NB4 (cell line): ENCODE measurements at regions not wholly inside any gene's neighbourhood (a gene's known extent, or its start where the extent isn't known, plus 50 kb on each side); places are given as distances from the start of the nearest gene placed in this dataset.
"Not testable (repeated sequence)": the region's sequence is repeated elsewhere in the genome, so short reads cannot be mapped to it uniquely, and the experiment has no call there.

ENCODE experiments used
- DNase-seq: peaks from one replicate; pipeline ENCODE4 v3.0.0; 2010; ENCODE audit warnings: low read depth
- H3K4me3 ChIP-seq: one replicate; pipeline ENCODE4 v1.5.1; 2011; ENCODE audit warnings: mild to moderate bottlenecking, low read depth, low read length, moderate library complexity
- MYC ChIP-seq: IDR thresholded peaks from 2 replicates; pipeline ENCODE4 v1.6.1; 2011; ENCODE audit warnings: low read depth, low read length
- POLR2A ChIP-seq: IDR thresholded peaks from 2 replicates; pipeline ENCODE4 v1.6.1; 2011; ENCODE audit warnings: mild to moderate bottlenecking; ENCODE audit not compliant: insufficient read length; ENCODE audit errors: extremely low read depth
- TF ChIP-seq, protein P1 (sequence below): IDR thresholded peaks from 2 replicates; pipeline ENCODE4 v1.6.1; 2011; ENCODE audit warnings: low read depth, low read length
- TF ChIP-seq, protein P2 (sequence below): IDR thresholded peaks from one replicate; pipeline ENCODE4 v1.5.1; 2012; ENCODE audit warnings: low read depth, low read length

DNA sequence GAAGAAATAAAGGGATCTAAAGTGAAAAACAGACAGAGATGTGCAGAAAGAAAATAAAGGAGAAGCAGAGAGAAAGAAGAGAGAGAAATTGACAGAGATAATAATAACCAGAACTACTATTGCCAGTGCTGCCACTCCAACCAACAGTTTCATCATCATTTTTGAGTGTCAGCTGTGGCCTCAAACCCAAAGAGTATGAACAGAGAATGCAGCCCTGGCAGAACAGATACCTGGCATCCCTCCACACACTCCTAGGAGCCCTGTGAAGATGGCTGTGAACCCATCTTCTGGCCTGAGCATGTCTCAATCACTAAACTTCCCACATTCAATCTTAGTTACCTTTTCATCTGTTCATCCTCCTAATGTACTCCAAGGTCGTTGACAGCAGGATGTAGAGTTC is 385.8 kb upstream of the NFIA start:
- TF ChIP-seq, protein P1, sequence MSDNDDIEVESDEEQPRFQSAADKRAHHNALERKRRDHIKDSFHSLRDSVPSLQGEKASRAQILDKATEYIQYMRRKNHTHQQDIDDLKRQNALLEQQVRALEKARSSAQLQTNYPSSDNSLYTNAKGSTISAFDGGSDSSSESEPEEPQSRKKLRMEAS, result no peak
- TF ChIP-seq POLR2A (no peak), MYC (no peak)
- TF ChIP-seq, protein P2, sequence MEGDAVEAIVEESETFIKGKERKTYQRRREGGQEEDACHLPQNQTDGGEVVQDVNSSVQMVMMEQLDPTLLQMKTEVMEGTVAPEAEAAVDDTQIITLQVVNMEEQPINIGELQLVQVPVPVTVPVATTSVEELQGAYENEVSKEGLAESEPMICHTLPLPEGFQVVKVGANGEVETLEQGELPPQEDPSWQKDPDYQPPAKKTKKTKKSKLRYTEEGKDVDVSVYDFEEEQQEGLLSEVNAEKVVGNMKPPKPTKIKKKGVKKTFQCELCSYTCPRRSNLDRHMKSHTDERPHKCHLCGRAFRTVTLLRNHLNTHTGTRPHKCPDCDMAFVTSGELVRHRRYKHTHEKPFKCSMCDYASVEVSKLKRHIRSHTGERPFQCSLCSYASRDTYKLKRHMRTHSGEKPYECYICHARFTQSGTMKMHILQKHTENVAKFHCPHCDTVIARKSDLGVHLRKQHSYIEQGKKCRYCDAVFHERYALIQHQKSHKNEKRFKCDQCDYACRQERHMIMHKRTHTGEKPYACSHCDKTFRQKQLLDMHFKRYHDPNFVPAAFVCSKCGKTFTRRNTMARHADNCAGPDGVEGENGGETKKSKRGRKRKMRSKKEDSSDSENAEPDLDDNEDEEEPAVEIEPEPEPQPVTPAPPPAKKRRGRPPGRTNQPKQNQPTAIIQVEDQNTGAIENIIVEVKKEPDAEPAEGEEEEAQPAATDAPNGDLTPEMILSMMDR, result no peak
- no peak overlapping the region for H3K4me3 ChIP-seq
- no peak for DNase-seq

GRCh38 chr1:60695716-60696171 is 386.6 kb upstream of the NFIA start:
- DNase-seq, result no peak
- TF ChIP-seq POLR2A (no peak), MYC (no peak)
- TF ChIP-seq, protein P1, result no peak
- TF ChIP-seq, protein P2, result no peak

GRCh38 chr1:60694980-60695379 is 387.4 kb upstream of the NFIA start:
- DNase-seq, result no peak
- H3K4me3 ChIP-seq, result no peak overlapping the region
- TF ChIP-seq, protein P2, result no peak
- TF ChIP-seq POLR2A, result no peak
- TF ChIP-seq, protein P1, result no peak
- TF ChIP-seq MYC, result no peak

More at GRCh38 chr1:60695716-60696171, 386.6 kb upstream of the NFIA start:
- no peak overlapping the region for H3K4me3 ChIP-seq

DNA sequence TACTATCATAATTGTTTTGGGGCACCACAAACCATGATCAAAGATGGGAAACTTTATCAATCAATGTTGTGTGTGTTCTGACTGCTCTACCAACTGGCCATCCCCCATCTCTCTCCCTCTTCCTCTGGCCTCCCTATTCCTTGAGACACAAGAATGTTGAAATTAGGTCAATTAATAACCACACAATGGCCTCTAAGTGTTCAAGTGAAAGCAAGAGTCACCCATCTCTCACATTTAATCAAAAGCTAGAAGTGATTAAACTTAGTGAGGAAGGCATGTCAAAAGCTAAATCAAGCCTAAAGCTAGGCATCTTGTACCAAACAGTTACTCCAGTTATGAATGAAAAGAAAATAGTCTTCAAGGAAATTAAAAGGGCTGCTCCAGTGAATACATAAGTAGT is 390.3 kb upstream of the NFIA start:
- TF ChIP-seq MYC (no peak), POLR2A (no peak)
- TF ChIP-seq, protein P2, result no peak
- TF ChIP-seq, protein P1, result no peak
- no peak for DNase-seq
- H3K4me3 ChIP-seq, result no peak overlapping the region

DNA sequence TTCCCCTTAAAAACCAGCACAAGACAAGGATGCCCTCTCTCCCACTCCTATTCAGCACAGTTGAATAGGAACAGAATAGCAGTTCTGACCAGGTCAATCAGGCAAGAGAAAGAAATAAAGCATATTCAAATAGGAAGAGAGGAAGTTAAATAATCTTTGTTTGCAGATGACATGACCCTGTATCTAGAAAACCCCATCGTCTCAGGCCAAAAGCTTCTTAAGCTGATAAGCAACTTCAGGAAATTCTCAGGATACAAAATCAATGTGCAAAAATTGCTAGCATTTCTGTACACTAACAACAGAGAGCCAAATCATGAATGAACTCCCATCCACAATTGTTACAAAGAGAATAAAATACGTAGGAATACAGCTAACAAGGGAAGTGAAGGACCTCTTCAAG is 394.1 kb upstream of the NFIA start:
- H3K4me3 ChIP-seq, DNase-seq: not testable (repeated sequence)

GRCh38 chr1:60681095-60681860 is 401.1 kb upstream of the NFIA start:
- no peak for DNase-seq
- no peak overlapping the region for H3K4me3 ChIP-seq
- TF ChIP-seq, protein P2, result no peak
- TF ChIP-seq, protein P1, result no peak
- TF ChIP-seq POLR2A, result no peak
- no peak for TF ChIP-seq MYC
